PC-9 (cell line): ENCODE measurements at regions not wholly inside any gene's neighbourhood (a gene's known extent, or its start where the extent isn't known, plus 50 kb on each side); places are given as distances from the start of the nearest gene placed in this dataset.

ENCODE experiments used
- BruUV-seq: library from RNA; stranded (reverse); fragments of 400-500 nt; replicated peaks from 2 replicates; lab custom pipeline; 2021; lab: Mats Ljungman, UMichigan
- CTCF ChIA-PET: fragments of 300-600 bp; sonication (Branson Sonifier 250); formaldehyde crosslinking; loops from one replicate; lab custom pipeline; 2022; ENCODE audit warnings: antibody characterized with exemption; lab: Charles Lee
- POLR2A ChIA-PET: fragments of 300-600 bp; sonication (Branson Sonifier 250); formaldehyde crosslinking; loops from one replicate; lab custom pipeline; 2022; ENCODE audit warnings: antibody characterized with exemption; ENCODE audit not compliant: unreplicated experiment; lab: Charles Lee
- DNase-seq, 2 experiments: peaks; one replicate each; pipeline versions ENCODE4 v3.0.0 to v3.0.0-alpha.2; 2015 to 2022; ENCODE audit warnings: mixed read lengths in 1 of 2
- H2AFZ ChIP-seq: fragments of 200-600 bp; sonication (generic); 2 replicates; pipeline ENCODE4 v1.8.1; 2017; ENCODE audit warnings: antibody characterized with exemption
- H3F3A ChIP-seq: fragments of 200-600 bp; sonication (generic); 2 replicates; pipeline ENCODE4 v1.8.1; 2017; ENCODE audit warnings: antibody characterized with exemption, mild to moderate bottlenecking, low read depth; ENCODE audit not compliant: insufficient read depth
- H3K27ac ChIP-seq: fragments of 200-600 bp; sonication (generic); 2 replicates; pipeline ENCODE4 v1.6.1; 2016; ENCODE audit warnings: mixed run types
- H3K27me3 ChIP-seq: fragments of 200-600 bp; sonication (generic); 2 replicates; pipeline ENCODE4 v1.6.1; 2016; ENCODE audit warnings: low read depth, mixed run types; ENCODE audit not compliant: insufficient read depth
- H3K36me3 ChIP-seq: fragments of 200-600 bp; sonication (generic); 2 replicates; pipeline ENCODE4 v1.6.1; 2016; ENCODE audit warnings: low read depth, mixed run types
- H3K4me1 ChIP-seq: fragments of 200-600 bp; sonication (generic); replicated peaks from 2 replicates; pipeline ENCODE4 v1.6.1; 2016; ENCODE audit warnings: mixed run types; ENCODE audit not compliant: insufficient read depth
- H3K4me2 ChIP-seq: fragments of 200-600 bp; sonication (generic); 2 replicates; pipeline ENCODE4 v1.6.1; 2017; ENCODE audit warnings: mixed run types
- H3K4me3 ChIP-seq: fragments of 200-600 bp; sonication (generic); 2 replicates; pipeline ENCODE4 v1.6.1; 2016; ENCODE audit warnings: mixed run types
- H3K79me2 ChIP-seq: fragments of 200-600 bp; sonication (generic); 2 replicates; pipeline ENCODE4 v1.6.1; 2017; ENCODE audit warnings: low read depth, mixed run types
- H3K9me2 ChIP-seq: fragments of 200-600 bp; sonication (generic); 2 replicates; pipeline ENCODE4 v1.8.1; 2017; ENCODE audit warnings: mild to moderate bottlenecking; ENCODE audit not compliant: insufficient read depth
- H3K9me3 ChIP-seq: fragments of 200-600 bp; sonication (generic); 2 replicates; pipeline ENCODE4 v1.8.1; 2016; ENCODE audit warnings: low read depth; ENCODE audit not compliant: insufficient read depth
- H4K20me1 ChIP-seq: fragments of 200-600 bp; sonication (generic); 2 replicates; pipeline ENCODE4 v1.8.1; 2017; ENCODE audit not compliant: insufficient read depth
- CTCF ChIP-seq: fragments of 200-600 bp; sonication (generic); conservative IDR thresholded peaks from 2 replicates; pipeline ENCODE4 v1.6.1; 2017; ENCODE audit warnings: mixed run types, antibody characterized with exemption, mild to moderate bottlenecking, moderate library complexity
- EZH2 ChIP-seq: fragments of 200-600 bp; sonication (generic); IDR thresholded peaks from 2 replicates; pipeline ENCODE4 v1.8.0; 2017; ENCODE audit warnings: antibody characterized with exemption, low read depth
- intact Hi-C: fragments of 100-400 bp; cut with micrococcal nuclease; formaldehyde crosslinking; loops from one replicate; pipeline ENCODE4 v1.10.0; 2022; ENCODE audit not compliant: unreplicated experiment

GRCh38 chr4:179486570-179487335 is 2044.5 kb upstream of the AGA start:
- no peak overlapping the region for H3K4me3 ChIP-seq
- H3K27ac ChIP-seq, result no peak overlapping the region
- no peaks in the 10 kb centered on the region for H3K4me1 ChIP-seq
- CTCF ChIA-PET, result no interaction called here
- H2AFZ ChIP-seq, result no peak overlapping the region
- intact Hi-C loops, result no loop called here
- H3K4me2 ChIP-seq, result no peak overlapping the region
- H4K20me1 ChIP-seq, result no peaks in the 10 kb centered on the region
- H3K36me3 ChIP-seq, result no peaks in the 10 kb centered on the region
- H3F3A ChIP-seq, result no peaks in the 10 kb centered on the region
- H3K27me3 ChIP-seq, result no peaks in the 10 kb centered on the region
- H3K9me3 ChIP-seq, result no peaks in the 10 kb centered on the region
- no TSS peak for BruUV-seq
- no peaks in the 10 kb centered on the region for H3K79me2 ChIP-seq
- POLR2A ChIA-PET, result no interaction called here
- H3K9me2 ChIP-seq, result no peaks in the 10 kb centered on the region
- no peak for TF ChIP-seq CTCF
- TF ChIP-seq EZH2, result no peak
- DNase-seq, result no peak

- intact Hi-C loops, result no loop called here
- BruUV-seq, result no TSS peak
- POLR2A ChIA-PET, result no interaction called here
Observed at GRCh38 chr4:179492260-179493080, 2050.2 kb upstream of the AGA start.

GRCh38 chr4:179503976-179504375 is 2061.7 kb upstream of the AGA start:
- Histone ChIP-seq H3K4me3 (no peak overlapping the region), H3K27ac (no peak overlapping the region), H3K9me2 (no peaks in the 10 kb centered on the region), H3K9me3 (no peaks in the 10 kb centered on the region), H3K79me2 (no peaks in the 10 kb centered on the region), H4K20me1 (no peaks in the 10 kb centered on the region), H3K4me1 (no peaks in the 10 kb centered on the region), H3F3A (no peaks in the 10 kb centered on the region), H3K4me2 (no peak overlapping the region), H2AFZ (no peak overlapping the region), H3K27me3 (no peaks in the 10 kb centered on the region), H3K36me3 (no peaks in the 10 kb centered on the region)
- DNase-seq, result no peak
- intact Hi-C loops, result no loop called here
- BruUV-seq, result no TSS peak
- ChIA-PET CTCF (no interaction called here), POLR2A (no interaction called here)
- TF ChIP-seq EZH2 (no peak), CTCF (no peak)

More at GRCh38 chr4:179492260-179493080, 2050.2 kb upstream of the AGA start:
- CTCF ChIA-PET, result no interaction called here
- no peaks in the 10 kb centered on the region for H3K9me3 ChIP-seq
- H3K4me3 ChIP-seq, result no peak overlapping the region
- no peaks in the 10 kb centered on the region for H3F3A ChIP-seq
- H3K79me2 ChIP-seq, result no peaks in the 10 kb centered on the region
- no peak overlapping the region for H2AFZ ChIP-seq
- no peak for DNase-seq
- no peaks in the 10 kb centered on the region for H3K36me3 ChIP-seq
- no peak overlapping the region for H3K27ac ChIP-seq
- no peak overlapping the region for H3K4me2 ChIP-seq
- H3K4me1 ChIP-seq, result no peaks in the 10 kb centered on the region
- TF ChIP-seq CTCF, result no peak
- no peaks in the 10 kb centered on the region for H3K27me3 ChIP-seq
- H3K9me2 ChIP-seq, result no peaks in the 10 kb centered on the region
- no peaks in the 10 kb centered on the region for H4K20me1 ChIP-seq
